SK-N-MC (cell line): ENCODE measurements at regions not wholly inside any gene's neighbourhood (a gene's known extent, or its start where the extent isn't known, plus 50 kb on each side); places are given as distances from the start of the nearest gene placed in this dataset.

Experiments used
- EZH2 ChIP-seq: fragments of 200-600 bp; sonication (generic); IDR thresholded peaks from one replicate; pipeline ENCODE4 v1.6.1; 2017; ENCODE audit warnings: antibody characterized with exemption
- POLR2AphosphoS5 ChIP-seq: IDR thresholded peaks from 2 replicates; pipeline ENCODE4 v1.6.1; 2012; ENCODE audit warnings: mild to moderate bottlenecking, low read depth, low read length, borderline replicate concordance

DNA sequence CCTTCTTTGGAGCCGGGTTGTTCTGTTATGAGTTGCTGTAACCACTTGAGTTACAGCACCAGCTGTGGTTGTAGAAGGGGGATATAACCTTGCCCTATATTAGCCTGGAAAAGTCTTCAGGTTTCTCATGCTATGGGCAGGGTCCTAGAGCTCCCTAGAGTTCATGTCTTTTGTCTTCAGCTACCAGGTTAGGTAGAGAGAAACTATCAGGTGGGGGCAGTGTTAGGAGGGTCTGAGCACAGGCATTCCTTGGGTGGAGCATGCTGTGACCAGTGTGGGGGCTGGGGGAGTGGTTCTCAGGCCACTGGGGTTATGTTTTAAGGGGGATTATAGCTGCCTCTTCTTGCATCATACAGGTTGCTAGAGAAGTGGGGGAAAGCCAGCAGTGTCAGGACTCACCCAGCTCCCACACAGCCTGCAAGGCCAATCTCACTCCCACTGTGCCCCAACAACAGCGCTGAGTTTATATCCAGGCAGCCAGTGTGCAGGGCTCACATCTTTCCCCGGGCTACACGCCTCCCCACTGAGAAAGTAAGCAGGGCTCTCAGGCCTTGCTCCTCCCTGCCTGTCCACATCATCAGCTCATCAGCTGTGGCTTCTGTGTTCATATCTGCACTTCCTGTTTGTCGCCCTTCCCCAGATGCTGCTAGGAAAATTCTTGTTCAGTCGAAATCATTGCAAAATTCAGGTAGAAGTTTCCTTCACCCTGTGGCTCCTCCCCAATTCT is 133.8 kb upstream of the NRXN1 start:
- TF ChIP-seq EZH2 (no peak), POLR2AphosphoS5 (no peak)
